Frontal cortex (tissue), 3 donors: ENCODE measurements at regions not wholly inside any gene's neighbourhood (a gene's known extent, or its start where the extent isn't known, plus 50 kb on each side); places are given as distances from the start of the nearest gene placed in this dataset.
"Not testable (repeated sequence)": the region's sequence is repeated elsewhere in the genome, so short reads cannot be mapped to it uniquely, and the experiment has no call there.

Experiments used
- DNase-seq, 2 donors: peaks; one replicate each; pipeline ENCODE4 v3.0.0; 2012; ENCODE audit warnings: low spot score in 2 of 2
- FAIRE-seq: peaks from 2 replicates; lab custom pipeline; 2012; peaks lifted over from hg19 to GRCh38; lab: Jason Lieb, UNC
- donor health status: control.
- donor health status: control.
- donor health status: control.

GRCh38 chr1:116185161-116185701 lies 74.0 kb downstream of the MAB21L3 start:
- DNase-seq = no peak
- no peak for FAIRE-seq

- DNase-seq = no peak
- no peak for FAIRE-seq
Observed at GRCh38 chr1:116189481-116189880, 78.3 kb downstream of the MAB21L3 start.

GRCh38 chr1:116191294-116191693 lies 80.1 kb downstream of the MAB21L3 start:
- no peak for DNase-seq

GRCh38 chr1:116193768-116194167 lies 82.6 kb downstream of the MAB21L3 start:
- FAIRE-seq (no peak), DNase-seq (no peak)

More at GRCh38 chr1:116191294-116191693, 80.1 kb downstream of the MAB21L3 start:
- FAIRE-seq = no peak

- no peak for DNase-seq
- no peak for FAIRE-seq
Observed at GRCh38 chr1:116194568-116194967, 83.4 kb downstream of the MAB21L3 start.

GRCh38 chr1:116195077-116195868 lies 84.1 kb downstream of the MAB21L3 start:
- DNase-seq = no peak
- no peak for FAIRE-seq

GRCh38 chr1:116200343-116200742 lies 89.1 kb downstream of the MAB21L3 start:
- FAIRE-seq, DNase-seq: not testable (repeated sequence)

GRCh38 chr1:116201911-116202310 lies 90.7 kb downstream of the MAB21L3 start:
- no peak for FAIRE-seq
- no peak for DNase-seq

GRCh38 chr1:116203181-116203723 lies 92.1 kb downstream of the MAB21L3 start:
- FAIRE-seq = no peak
- no peak for DNase-seq

- FAIRE-seq = no peak
- no peak for DNase-seq
Observed at GRCh38 chr1:116203920-116204319, 92.7 kb downstream of the MAB21L3 start.

GRCh38 chr1:116205941-116206679 lies 94.9 kb downstream of the MAB21L3 start:
- DNase-seq (no peak), FAIRE-seq (no peak)

GRCh38 chr1:116207126-116207735 lies 96.0 kb downstream of the MAB21L3 start:
- DNase-seq (no peak), FAIRE-seq (no peak)

- no peak for DNase-seq
- FAIRE-seq = no peak
Observed at GRCh38 chr1:116208136-116208535, 96.9 kb downstream of the MAB21L3 start.

- no peak for FAIRE-seq
- DNase-seq = no peak
Observed at GRCh38 chr1:116211294-116211693, 100.1 kb downstream of the MAB21L3 start.

- FAIRE-seq (no peak), DNase-seq (no peak)
Observed at GRCh38 chr1:116218922-116219321, 107.7 kb downstream of the MAB21L3 start.

- DNase-seq (no peak), FAIRE-seq (no peak)
Observed at GRCh38 chr1:116219651-116220434, 108.6 kb downstream of the MAB21L3 start.

- FAIRE-seq (no peak), DNase-seq (no peak)
Observed at GRCh38 chr1:116224111-116224510, 112.9 kb downstream of the MAB21L3 start.

GRCh38 chr1:116224561-116224960 lies 113.4 kb downstream of the MAB21L3 start:
- FAIRE-seq = no peak
- DNase-seq = no peak

- DNase-seq (no peak), FAIRE-seq (no peak)
Observed at GRCh38 chr1:116226017-116226416, 114.8 kb downstream of the MAB21L3 start.
